Spleen (tissue), 7 donors: ENCODE measurements at regions not wholly inside any gene's neighbourhood (a gene's known extent, or its start where the extent isn't known, plus 50 kb on each side); places are given as distances from the start of the nearest gene placed in this dataset.

Source experiments
- POLR2A ChIP-seq, 3 donors: fragments of 450-650 bp; IDR thresholded peaks; one replicate each; pipeline ENCODE4 v1.5.1; 2017; ENCODE audit warnings: antibody characterized with exemption in 3 of 3, mild to moderate bottlenecking in 1 of 3
- POLR2AphosphoS5 ChIP-seq, 3 donors: sonication (generic); formaldehyde crosslinking; IDR thresholded peaks; one replicate each; pipeline ENCODE4 v1.5.1; 2017; ENCODE audit warnings: antibody characterized with exemption in 3 of 3
- TF ChIP-seq, protein P1 (sequence below), 11 experiments: fragments of 200-600 bp in 7 of 11; fragments of 450-650 bp in 4 of 11; sonication (generic) in 4 of 11; IDR thresholded peaks in 8 of 11; conservative IDR thresholded peaks in 3 of 11; 1 replicate in 7 of 11; 2 replicates in 4 of 11; pipeline versions ENCODE4 v1.4.0 to v1.8.0; 2016 to 2021; ENCODE audit warnings: antibody characterized with exemption in 11 of 11, inconsistent platforms in 4 of 11, mild to moderate bottlenecking in 1 of 11
- donor health status: DM: no; HTN: no; CAD: no; lungs with moderate emphysema.
- donor health status: DM: no; HTN: no; CAD: no.
- donor health status: DM: no; HTN: no; CAD: no.

DNA sequence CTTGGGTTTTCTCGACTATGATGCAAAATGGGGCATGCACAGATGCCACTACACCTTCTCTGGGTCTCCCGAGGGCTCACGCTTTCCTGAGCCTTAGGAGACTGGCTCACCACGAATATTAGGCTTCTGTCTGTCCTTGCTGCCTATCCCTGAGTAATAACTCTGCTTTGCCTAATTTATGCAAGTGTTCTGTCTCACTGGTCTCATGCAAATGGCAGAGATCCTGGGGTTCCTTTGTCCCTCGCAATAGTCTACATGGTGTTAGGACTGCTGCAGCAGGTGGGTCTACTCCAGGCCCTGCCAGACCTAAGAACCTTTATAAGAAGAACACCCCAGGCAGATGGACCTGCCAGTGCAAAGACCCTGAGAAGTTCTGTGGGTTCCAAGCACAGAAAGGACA lies 72.3 kb upstream of the HRH2 start:
- TF ChIP-seq, protein P1, sequence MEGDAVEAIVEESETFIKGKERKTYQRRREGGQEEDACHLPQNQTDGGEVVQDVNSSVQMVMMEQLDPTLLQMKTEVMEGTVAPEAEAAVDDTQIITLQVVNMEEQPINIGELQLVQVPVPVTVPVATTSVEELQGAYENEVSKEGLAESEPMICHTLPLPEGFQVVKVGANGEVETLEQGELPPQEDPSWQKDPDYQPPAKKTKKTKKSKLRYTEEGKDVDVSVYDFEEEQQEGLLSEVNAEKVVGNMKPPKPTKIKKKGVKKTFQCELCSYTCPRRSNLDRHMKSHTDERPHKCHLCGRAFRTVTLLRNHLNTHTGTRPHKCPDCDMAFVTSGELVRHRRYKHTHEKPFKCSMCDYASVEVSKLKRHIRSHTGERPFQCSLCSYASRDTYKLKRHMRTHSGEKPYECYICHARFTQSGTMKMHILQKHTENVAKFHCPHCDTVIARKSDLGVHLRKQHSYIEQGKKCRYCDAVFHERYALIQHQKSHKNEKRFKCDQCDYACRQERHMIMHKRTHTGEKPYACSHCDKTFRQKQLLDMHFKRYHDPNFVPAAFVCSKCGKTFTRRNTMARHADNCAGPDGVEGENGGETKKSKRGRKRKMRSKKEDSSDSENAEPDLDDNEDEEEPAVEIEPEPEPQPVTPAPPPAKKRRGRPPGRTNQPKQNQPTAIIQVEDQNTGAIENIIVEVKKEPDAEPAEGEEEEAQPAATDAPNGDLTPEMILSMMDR (IDR thresholded peaks at IDR 0.05 in 8 of 11, conservative IDR thresholded peaks at IDR 0.05 in 3 of 11), result no peak
- TF ChIP-seq POLR2AphosphoS5 (IDR thresholded peaks at IDR 0.05), result no peak
- TF ChIP-seq POLR2A (IDR thresholded peaks at IDR 0.05), result no peak
